ENCODE measurements at regions not wholly inside any gene's neighbourhood (a gene's known extent, or its start where the extent isn't known, plus 50 kb on each side); places are given as distances from the start of the nearest gene placed in this dataset.

- peak; percentile 63 for TF ChIP-seq CTCF (IDR thresholded peaks at IDR 0.05; ENCODE audit: extremely low read depth, insufficient read depth, missing control alignments)
- in situ Hi-C loops (cut with MboI; ENCODE audit: low pct_unique_long_range_greater_than_20kb, low sequenced_read_pairs, unreplicated experiment), result loop anchor here (25.0 kb wide), 2 partner anchors 642 to 942 kb away; no protein-coding TSS in a partner anchor
- peak; percentile 35 for DNase-seq (ENCODE audit: low spot score)
Observed at GRCh38 chr13:60329221-60329923, 67.6 kb upstream of the TDRD3 start.

- in situ Hi-C loops (cut with MboI; ENCODE audit: low pct_unique_long_range_greater_than_20kb, low sequenced_read_pairs, unreplicated experiment), result loop anchor here (25.0 kb wide), 2 partner anchors 644 to 944 kb away; no protein-coding TSS in a partner anchor
- no peak for DNase-seq (ENCODE audit: low spot score)
- TF ChIP-seq CTCF (IDR thresholded peaks at IDR 0.05; ENCODE audit: extremely low read depth, insufficient read depth, missing control alignments), result no peak
Observed at GRCh38 chr13:60331249-60332012, 65.6 kb upstream of the TDRD3 start.

GRCh38 chr13:60332682-60333081 lies 64.3 kb upstream of the TDRD3 start:
- in situ Hi-C loops (cut with MboI; ENCODE audit: low pct_unique_long_range_greater_than_20kb, low sequenced_read_pairs, unreplicated experiment), result loop anchor here (25.0 kb wide), 2 partner anchors 645 to 945 kb away; no protein-coding TSS in a partner anchor
- no peak for TF ChIP-seq CTCF (IDR thresholded peaks at IDR 0.05; ENCODE audit: extremely low read depth, insufficient read depth, missing control alignments)
- DNase-seq (ENCODE audit: low spot score), result no peak

- DNase-seq (ENCODE audit: low spot score), result no peak
- in situ Hi-C loops (cut with MboI; ENCODE audit: low pct_unique_long_range_greater_than_20kb, low sequenced_read_pairs, unreplicated experiment), result loop anchor here (25.0 kb wide), 2 partner anchors 647 to 947 kb away; no protein-coding TSS in a partner anchor
- no peak for TF ChIP-seq CTCF (IDR thresholded peaks at IDR 0.05; ENCODE audit: extremely low read depth, insufficient read depth, missing control alignments)
Observed at GRCh38 chr13:60334310-60334709, 62.7 kb upstream of the TDRD3 start.

- in situ Hi-C loops (cut with MboI; ENCODE audit: low pct_unique_long_range_greater_than_20kb, low sequenced_read_pairs, unreplicated experiment), result loop anchor here (25.0 kb wide), 2 partner anchors 648 to 948 kb away; no protein-coding TSS in a partner anchor
- no peak for DNase-seq (ENCODE audit: low spot score)
- peak; percentile 52 for TF ChIP-seq CTCF (IDR thresholded peaks at IDR 0.05; ENCODE audit: extremely low read depth, insufficient read depth, missing control alignments)
Observed at GRCh38 chr13:60335531-60335930, 61.5 kb upstream of the TDRD3 start.

- in situ Hi-C loops (cut with MboI; ENCODE audit: low pct_unique_long_range_greater_than_20kb, low sequenced_read_pairs, unreplicated experiment), result loop anchor here (25.0 kb wide), 2 partner anchors 651 to 951 kb away; no protein-coding TSS in a partner anchor
- no peak for DNase-seq (ENCODE audit: low spot score)
- no peak for TF ChIP-seq CTCF (IDR thresholded peaks at IDR 0.05; ENCODE audit: extremely low read depth, insufficient read depth, missing control alignments)
Observed at GRCh38 chr13:60338754-60339153, 58.3 kb upstream of the TDRD3 start.

Measured in GM13977 (cell line).